Upper lobe of right lung (tissue), 1 donor: ENCODE measurements at regions not wholly inside any gene's neighbourhood (a gene's known extent, or its start where the extent isn't known, plus 50 kb on each side); places are given as distances from the start of the nearest gene placed in this dataset.

ENCODE experiments used
- ATAC-seq: fragments of 200-7000 bp; cut with Tn5 transposase; one replicate; pipeline ENCODE4 v1.9.1; 2020; ENCODE audit warnings: mild to moderate bottlenecking, moderate library complexity
- DNase-seq: peaks from one replicate; pipeline ENCODE4 v3.0.0-alpha.2; 2020
- H3K27ac ChIP-seq: fragments of 200-600 bp; one replicate; pipeline ENCODE4 v1.8.0; 2022
- H3K27me3 ChIP-seq: fragments of 200-600 bp; one replicate; pipeline ENCODE4 v1.8.0; 2022; ENCODE audit warnings: mild to moderate bottlenecking
- H3K36me3 ChIP-seq: fragments of 200-600 bp; one replicate; pipeline ENCODE4 v1.8.0; 2022
- H3K4me1 ChIP-seq: fragments of 200-600 bp; one replicate; pipeline ENCODE4 v1.8.0; 2022
- H3K4me3 ChIP-seq: fragments of 200-600 bp; one replicate; pipeline ENCODE4 v1.8.0; 2022; ENCODE audit warnings: mild to moderate bottlenecking
- H3K9me3 ChIP-seq: fragments of 200-600 bp; one replicate; pipeline ENCODE4 v1.8.0; 2022
- CTCF ChIP-seq: fragments of 200-600 bp; IDR thresholded peaks from one replicate; pipeline ENCODE4 v1.8.0; 2022; ENCODE audit warnings: antibody characterized with exemption
- intact Hi-C: fragments of 100-400 bp; cut with DNase I; formaldehyde crosslinking; loops from one replicate; pipeline ENCODE4 v1.11.0; 2022
- donor health status: DM: no; HTN: yes; CAD: no; lungs with severe emphysema.

- no peak for TF ChIP-seq CTCF
- Histone ChIP-seq H3K27ac (no peak overlapping the region), H3K27me3 (no peaks in the 10 kb centered on the region), H3K9me3 (no peaks in the 10 kb centered on the region), H3K36me3 (no peaks in the 10 kb centered on the region), H3K4me3 (no peak overlapping the region), H3K4me1 (no peaks in the 10 kb centered on the region)
- no peak for ATAC-seq
- intact Hi-C loops = no loop called here
- DNase-seq = no peak
Observed at GRCh38 chr10:111725050-111725449, 458.5 kb downstream of the GPAM start.

- intact Hi-C loops = no loop called here
- ATAC-seq = no peak
Observed at GRCh38 chr10:111732166-111732785, 451.3 kb downstream of the GPAM start.

GRCh38 chr10:111739125-111739873 is 444.3 kb downstream of the GPAM start:
- Histone ChIP-seq H3K9me3 (no peaks in the 10 kb centered on the region), H3K4me3 (no peak overlapping the region), H3K4me1 (no peaks in the 10 kb centered on the region), H3K36me3 (no peaks in the 10 kb centered on the region), H3K27ac (no peak overlapping the region), H3K27me3 (no peaks in the 10 kb centered on the region)
- intact Hi-C loops = no loop called here
- TF ChIP-seq CTCF = no peak
- ATAC-seq (no peak), DNase-seq (no peak)

More at GRCh38 chr10:111732166-111732785, 451.3 kb downstream of the GPAM start:
- H3K27ac ChIP-seq = no peak overlapping the region
- no peaks in the 10 kb centered on the region for H3K9me3 ChIP-seq
- no peak overlapping the region for H3K4me3 ChIP-seq
- no peaks in the 10 kb centered on the region for H3K4me1 ChIP-seq
- no peak for DNase-seq
- TF ChIP-seq CTCF = no peak
- no peaks in the 10 kb centered on the region for H3K27me3 ChIP-seq
- H3K36me3 ChIP-seq = no peaks in the 10 kb centered on the region

- H3K36me3 ChIP-seq = no peaks in the 10 kb centered on the region
- H3K27ac ChIP-seq = no peak overlapping the region
- no peaks in the 10 kb centered on the region for H3K9me3 ChIP-seq
- H3K4me1 ChIP-seq = no peaks in the 10 kb centered on the region
- TF ChIP-seq CTCF = no peak
- no peaks in the 10 kb centered on the region for H3K27me3 ChIP-seq
- H3K4me3 ChIP-seq = no peak overlapping the region
- ATAC-seq (no peak), DNase-seq (no peak)
- intact Hi-C loops = no loop called here
Observed at GRCh38 chr10:111739874-111740139, 443.8 kb downstream of the GPAM start.

- Histone ChIP-seq H3K27ac (no peak overlapping the region), H3K36me3 (no peaks in the 10 kb centered on the region), H3K4me1 (no peaks in the 10 kb centered on the region), H3K27me3 (no peaks in the 10 kb centered on the region), H3K9me3 (no peaks in the 10 kb centered on the region), H3K4me3 (no peak overlapping the region)
- no peak for TF ChIP-seq CTCF
- no peak for DNase-seq
- intact Hi-C loops = no loop called here
- no peak for ATAC-seq
Observed at GRCh38 chr10:111745982-111746381, 437.6 kb downstream of the GPAM start.
